SK-N-SH (cell line): ENCODE measurements at regions not wholly inside any gene's neighbourhood (a gene's known extent, or its start where the extent isn't known, plus 50 kb on each side); places are given as distances from the start of the nearest gene placed in this dataset.

Experiments
- JUND ChIP-seq: IDR thresholded peaks from 2 replicates; pipeline ENCODE4 v1.4.0; 2012
- PBX3 ChIP-seq: IDR thresholded peaks from 2 replicates; pipeline ENCODE4; 2012
- POLR2AphosphoS5 ChIP-seq: IDR thresholded peaks from 2 replicates; pipeline ENCODE4 v1.6.1; 2012; ENCODE audit warnings: low read depth, low read length
- RAD21 ChIP-seq: IDR thresholded peaks from 2 replicates; pipeline ENCODE4 v1.6.1; 2012; ENCODE audit warnings: mild to moderate bottlenecking, low read length
- SIN3A ChIP-seq: IDR thresholded peaks from 2 replicates; pipeline ENCODE4 v1.6.1; 2012; ENCODE audit warnings: low read depth, mild to moderate bottlenecking, low read length, moderate library complexity, borderline replicate concordance
- YY1 ChIP-seq: IDR thresholded peaks from 2 replicates; pipeline ENCODE4 v1.4.0; 2012; ENCODE audit warnings: low read depth, mild to moderate bottlenecking
- TF ChIP-seq, protein P1 (sequence below): fragments of 200-600 bp; sonication (generic); IDR thresholded peaks from 2 replicates; pipeline ENCODE4 v1.6.1; 2017; ENCODE audit warnings: antibody characterized with exemption, mild to moderate bottlenecking, moderate library complexity
- TF ChIP-seq, protein P2 (sequence below): fragments of 150-350 bp; IDR thresholded peaks from 2 replicates; pipeline ENCODE4 v1.6.1; 2016; ENCODE audit warnings: mild to moderate bottlenecking, low read depth, low read length
- TF ChIP-seq, protein P3 (sequence below): IDR thresholded peaks from 2 replicates; pipeline ENCODE4 v1.4.0; 2012; ENCODE audit warnings: low read depth

DNA sequence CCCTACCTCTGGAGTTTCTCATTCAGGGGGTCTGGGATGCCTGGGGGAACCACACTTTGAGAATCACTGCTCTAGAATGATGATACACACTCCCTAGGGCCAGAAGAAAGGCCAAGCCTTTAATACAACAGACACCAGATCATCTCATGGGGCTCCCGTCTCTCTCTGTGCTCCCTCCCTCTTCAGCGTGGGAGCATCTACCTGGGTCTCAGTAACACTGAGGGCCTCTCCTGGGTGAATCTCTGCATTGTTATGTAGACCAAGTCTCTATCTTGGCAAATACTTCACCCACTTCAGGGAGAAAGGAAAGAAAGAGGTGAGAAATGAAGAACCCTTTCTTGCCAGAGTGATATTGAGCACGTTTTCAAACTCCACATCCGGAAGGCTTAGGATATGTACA is 65.4 kb upstream of the KCNK12 start:
- TF ChIP-seq SIN3A: no peak
- TF ChIP-seq, protein P1, sequence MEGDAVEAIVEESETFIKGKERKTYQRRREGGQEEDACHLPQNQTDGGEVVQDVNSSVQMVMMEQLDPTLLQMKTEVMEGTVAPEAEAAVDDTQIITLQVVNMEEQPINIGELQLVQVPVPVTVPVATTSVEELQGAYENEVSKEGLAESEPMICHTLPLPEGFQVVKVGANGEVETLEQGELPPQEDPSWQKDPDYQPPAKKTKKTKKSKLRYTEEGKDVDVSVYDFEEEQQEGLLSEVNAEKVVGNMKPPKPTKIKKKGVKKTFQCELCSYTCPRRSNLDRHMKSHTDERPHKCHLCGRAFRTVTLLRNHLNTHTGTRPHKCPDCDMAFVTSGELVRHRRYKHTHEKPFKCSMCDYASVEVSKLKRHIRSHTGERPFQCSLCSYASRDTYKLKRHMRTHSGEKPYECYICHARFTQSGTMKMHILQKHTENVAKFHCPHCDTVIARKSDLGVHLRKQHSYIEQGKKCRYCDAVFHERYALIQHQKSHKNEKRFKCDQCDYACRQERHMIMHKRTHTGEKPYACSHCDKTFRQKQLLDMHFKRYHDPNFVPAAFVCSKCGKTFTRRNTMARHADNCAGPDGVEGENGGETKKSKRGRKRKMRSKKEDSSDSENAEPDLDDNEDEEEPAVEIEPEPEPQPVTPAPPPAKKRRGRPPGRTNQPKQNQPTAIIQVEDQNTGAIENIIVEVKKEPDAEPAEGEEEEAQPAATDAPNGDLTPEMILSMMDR: no peak
- TF ChIP-seq, protein P2, sequence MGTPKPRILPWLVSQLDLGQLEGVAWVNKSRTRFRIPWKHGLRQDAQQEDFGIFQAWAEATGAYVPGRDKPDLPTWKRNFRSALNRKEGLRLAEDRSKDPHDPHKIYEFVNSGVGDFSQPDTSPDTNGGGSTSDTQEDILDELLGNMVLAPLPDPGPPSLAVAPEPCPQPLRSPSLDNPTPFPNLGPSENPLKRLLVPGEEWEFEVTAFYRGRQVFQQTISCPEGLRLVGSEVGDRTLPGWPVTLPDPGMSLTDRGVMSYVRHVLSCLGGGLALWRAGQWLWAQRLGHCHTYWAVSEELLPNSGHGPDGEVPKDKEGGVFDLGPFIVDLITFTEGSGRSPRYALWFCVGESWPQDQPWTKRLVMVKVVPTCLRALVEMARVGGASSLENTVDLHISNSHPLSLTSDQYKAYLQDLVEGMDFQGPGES: no peak
- TF ChIP-seq RAD21: no peak
- no peak for TF ChIP-seq POLR2AphosphoS5
- TF ChIP-seq JUND: no peak
- TF ChIP-seq YY1: no peak
- no peak for TF ChIP-seq PBX3
- TF ChIP-seq, protein P3, sequence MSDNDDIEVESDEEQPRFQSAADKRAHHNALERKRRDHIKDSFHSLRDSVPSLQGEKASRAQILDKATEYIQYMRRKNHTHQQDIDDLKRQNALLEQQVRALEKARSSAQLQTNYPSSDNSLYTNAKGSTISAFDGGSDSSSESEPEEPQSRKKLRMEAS: no peak
